Smooth muscle cell (in vitro differentiated cells): ENCODE measurements at regions not wholly inside any gene's neighbourhood (a gene's known extent, or its start where the extent isn't known, plus 50 kb on each side); places are given as distances from the start of the nearest gene placed in this dataset.

Source experiments
- DNase-seq: peaks from one replicate; lab custom pipeline; 2025; ENCODE audit not compliant: unreplicated experiment; lab: John Stamatoyannopoulos, UW
- H2AFZ ChIP-seq: fragments of 200-600 bp; sonication (generic); 2 replicates; pipeline ENCODE4 v1.6.0; 2016; ENCODE audit warnings: antibody characterized with exemption, low read depth, mild to moderate bottlenecking
- H3F3A ChIP-seq: fragments of 200-600 bp; sonication (generic); 2 replicates; pipeline ENCODE4 v1.6.0; 2017; ENCODE audit warnings: antibody characterized with exemption, low read depth
- H3K27ac ChIP-seq: fragments of 200-600 bp; sonication (generic); 2 replicates; pipeline ENCODE4 v1.5.1; 2016; ENCODE audit warnings: low read depth, mild to moderate bottlenecking
- H3K27me3 ChIP-seq: fragments of 200-600 bp; sonication (generic); 2 replicates; pipeline ENCODE4 v1.6.1; 2016; ENCODE audit warnings: low read depth, mild to moderate bottlenecking
- H3K36me3 ChIP-seq: fragments of 200-600 bp; sonication (generic); 2 replicates; pipeline ENCODE4 v1.5.1; 2016; ENCODE audit warnings: low read depth
- H3K4me1 ChIP-seq: fragments of 200-600 bp; sonication (generic); 2 replicates; pipeline ENCODE4 v1.5.1; 2016; ENCODE audit warnings: low read depth
- H3K4me2 ChIP-seq: fragments of 200-600 bp; sonication (generic); 2 replicates; pipeline ENCODE4 v1.6.0; 2016; ENCODE audit warnings: mild to moderate bottlenecking
- H3K4me3 ChIP-seq: fragments of 200-600 bp; sonication (generic); 2 replicates; pipeline ENCODE4 v1.5.1; 2016; ENCODE audit warnings: mild to moderate bottlenecking
- H3K79me2 ChIP-seq: fragments of 200-600 bp; sonication (generic); 2 replicates; pipeline ENCODE4 v1.6.0; 2016; ENCODE audit warnings: low read depth, mild to moderate bottlenecking
- H3K9ac ChIP-seq: fragments of 200-600 bp; sonication (generic); 2 replicates; pipeline ENCODE4 v1.6.0; 2016; ENCODE audit warnings: low read depth
- H3K9me3 ChIP-seq: fragments of 200-600 bp; sonication (generic); replicated peaks from 2 replicates; pipeline ENCODE4 v1.5.1; 2016; ENCODE audit warnings: low read depth
- H4K20me1 ChIP-seq: fragments of 200-600 bp; sonication (generic); 2 replicates; pipeline ENCODE4 v1.6.0; 2016; ENCODE audit warnings: low read depth
- CTCF ChIP-seq: fragments of 200-600 bp; sonication (generic); IDR thresholded peaks from 2 replicates; pipeline ENCODE4 v1.5.1; 2017; ENCODE audit warnings: borderline replicate concordance, mild to moderate bottlenecking, antibody characterized with exemption; ENCODE audit not compliant: insufficient read depth, poor library complexity, severe bottlenecking
- WGBS: methylation state at CpG from one replicate; pipeline ENCODE4 v1.1.7; 2016; ENCODE audit warnings: low lambda C conversion rate; 5-methylcytosine and 5-hydroxymethylcytosine counted together

- no peaks in the 10 kb centered on the region for H3K36me3 ChIP-seq
- no peak overlapping the region for H3K9ac ChIP-seq
- H3K9me3 ChIP-seq: no peaks in the 10 kb centered on the region
- H4K20me1 ChIP-seq: no peaks in the 10 kb centered on the region
- no peaks in the 10 kb centered on the region for H3K4me1 ChIP-seq
- no peaks in the 10 kb centered on the region for H3K27me3 ChIP-seq
- no peak overlapping the region for H3K4me2 ChIP-seq
- no peak overlapping the region for H3K27ac ChIP-seq
- H3K79me2 ChIP-seq: no peaks in the 10 kb centered on the region
- H3K4me3 ChIP-seq: no peak overlapping the region
- H3F3A ChIP-seq: no peaks in the 10 kb centered on the region
- 5% methylated on average over 8 of the region's 8 CpGs for WGBS
- DNase-seq: no peak
- no peak overlapping the region for H2AFZ ChIP-seq
- peak; percentile 75 for TF ChIP-seq CTCF
These were observed 221.3 kb downstream of the MRPL39 start for GRCh38 chr21:25385911-25386474.

DNA sequence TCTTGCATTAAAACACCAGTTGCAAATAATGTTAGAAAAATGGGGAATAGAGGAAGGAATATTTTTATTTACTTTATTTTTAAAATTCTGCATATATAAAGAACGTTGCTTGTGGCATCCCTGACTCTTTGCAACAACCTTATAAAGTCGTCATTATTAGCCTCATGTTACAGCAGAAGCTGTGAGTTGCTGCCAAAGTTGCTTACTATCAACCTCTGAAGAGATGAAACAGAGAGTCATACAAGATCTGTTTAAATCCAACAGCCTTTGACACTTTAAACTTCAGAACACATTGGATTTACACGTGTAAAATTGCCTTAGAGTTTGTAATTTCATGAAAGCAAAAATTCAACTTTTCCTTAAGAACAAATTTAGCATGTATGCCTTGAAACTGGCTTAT lies 221.9 kb downstream of the MRPL39 start:
- H4K20me1 ChIP-seq: no peaks in the 10 kb centered on the region
- no peak overlapping the region for H3K9ac ChIP-seq
- no peaks in the 10 kb centered on the region for H3K36me3 ChIP-seq
- no peak for DNase-seq
- H3K9me3 ChIP-seq: no peaks in the 10 kb centered on the region
- no peak overlapping the region for H3K27ac ChIP-seq
- no peaks in the 10 kb centered on the region for H3K27me3 ChIP-seq
- 51% methylated on average over 3 of the region's 3 CpGs for WGBS
- H3K4me3 ChIP-seq: no peak overlapping the region
- H3K79me2 ChIP-seq: no peaks in the 10 kb centered on the region
- H3F3A ChIP-seq: no peaks in the 10 kb centered on the region
- TF ChIP-seq CTCF: no peak
- no peak overlapping the region for H3K4me2 ChIP-seq
- H2AFZ ChIP-seq: no peak overlapping the region
- no peaks in the 10 kb centered on the region for H3K4me1 ChIP-seq

DNA sequence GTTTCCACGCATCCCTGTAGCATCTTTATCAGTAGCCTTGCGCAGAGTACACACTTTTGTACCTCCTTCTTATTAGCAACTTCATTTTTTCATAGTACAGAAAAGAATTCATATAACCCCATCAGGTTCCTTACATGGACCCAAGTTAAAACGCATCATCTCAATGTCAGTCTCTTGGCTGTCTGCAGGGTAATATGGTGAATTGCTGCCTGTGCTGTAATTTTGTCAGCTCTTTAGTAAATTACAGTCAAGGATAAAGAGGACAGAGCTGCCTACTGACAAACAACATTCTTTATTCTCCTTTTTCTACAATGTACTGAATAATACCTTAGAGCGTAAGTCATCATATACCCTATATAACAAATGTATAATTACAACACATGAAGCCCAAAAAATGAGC lies 222.5 kb downstream of the MRPL39 start:
- Histone ChIP-seq H3F3A (no peaks in the 10 kb centered on the region), H3K27ac (no peak overlapping the region), H3K4me1 (no peaks in the 10 kb centered on the region), H3K79me2 (no peaks in the 10 kb centered on the region), H3K9me3 (no peaks in the 10 kb centered on the region), H2AFZ (no peak overlapping the region), H3K27me3 (no peaks in the 10 kb centered on the region), H3K36me3 (no peaks in the 10 kb centered on the region), H3K9ac (no peak overlapping the region), H3K4me2 (no peak overlapping the region), H3K4me3 (no peak overlapping the region), H4K20me1 (no peaks in the 10 kb centered on the region)
- WGBS: 95% methylated on average over 4 of the region's 4 CpGs
- TF ChIP-seq CTCF: no peak
- no peak for DNase-seq

DNA sequence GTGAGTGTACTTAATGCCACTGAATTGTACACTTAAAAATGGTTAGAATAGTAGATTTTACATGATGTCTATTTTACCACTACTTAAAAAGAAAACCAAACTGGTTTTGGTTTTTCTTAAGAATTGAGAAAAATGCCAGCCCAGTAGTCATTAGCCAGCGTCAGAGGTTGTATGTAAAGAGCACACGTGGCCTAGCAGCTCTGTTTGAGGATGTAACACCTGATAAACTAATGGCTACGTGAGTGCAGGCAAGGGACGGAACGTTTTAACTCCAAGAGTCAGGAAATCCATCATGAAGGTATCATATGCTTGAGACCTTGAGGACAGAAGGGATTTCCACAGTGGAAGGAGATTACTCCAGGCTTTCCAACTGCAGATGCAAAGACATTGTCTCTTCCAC lies 223.7 kb downstream of the MRPL39 start:
- H3K4me1 ChIP-seq: no peaks in the 10 kb centered on the region
- H3K9me3 ChIP-seq: no peaks in the 10 kb centered on the region
- no peaks in the 10 kb centered on the region for H3K79me2 ChIP-seq
- no peak for TF ChIP-seq CTCF
- no peaks in the 10 kb centered on the region for H3K36me3 ChIP-seq
- no peak for DNase-seq
- H4K20me1 ChIP-seq: no peaks in the 10 kb centered on the region
- no peak overlapping the region for H3K4me3 ChIP-seq
- no peaks in the 10 kb centered on the region for H3F3A ChIP-seq
- no peak overlapping the region for H3K27ac ChIP-seq
- 51% methylated on average over 5 of the region's 5 CpGs for WGBS
- H2AFZ ChIP-seq: no peak overlapping the region
- no peaks in the 10 kb centered on the region for H3K27me3 ChIP-seq
- no peak overlapping the region for H3K4me2 ChIP-seq
- no peak overlapping the region for H3K9ac ChIP-seq
